Stimulated activated naive B cell treated with anti-CD40 and anti-IgM and Interleukin-4, amounts not matched to agents 10 μg/mL and 1 μg/mL and 100 μg/mL, for 72 hours (primary cell): ENCODE measurements at regions not wholly inside any gene's neighbourhood (a gene's known extent, or its start where the extent isn't known, plus 50 kb on each side); places are given as distances from the start of the nearest gene placed in this dataset.

Source experiments
- ATAC-seq, 2 donors: fragments of 150-1000 bp; cut with Tn5 transposase; replicated peaks; 2 replicates each; pipeline ENCODE4 v1.10.0; 2021; ENCODE audit warnings: moderate library complexity in 1 of 2
- DNase-seq: peaks from one replicate; pipeline ENCODE4 v3.0.0; 2021
- H3K27ac Mint-ChIP-seq: one replicate; pipeline ENCODE4 v1.8.0; 2022; ENCODE audit warnings: mild to moderate bottlenecking, mixed read lengths
- H3K27me3 Mint-ChIP-seq, 2 donors: one replicate each; pipeline ENCODE4 v1.8.0; 2022; ENCODE audit warnings: mixed read lengths in 2 of 2
- H3K36me3 Mint-ChIP-seq, 2 donors: one replicate each; pipeline ENCODE4 v1.8.0; 2022; ENCODE audit warnings: mixed read lengths in 2 of 2, mild to moderate bottlenecking in 1 of 2
- H3K4me1 Mint-ChIP-seq, 2 donors: one replicate each; pipeline ENCODE4 v1.8.0; 2022; ENCODE audit warnings: mixed read lengths in 2 of 2, mild to moderate bottlenecking in 1 of 2
- H3K4me3 Mint-ChIP-seq, 2 donors: one replicate each; pipeline ENCODE4 v1.8.0; 2022; ENCODE audit warnings: mild to moderate bottlenecking in 2 of 2, mixed read lengths in 2 of 2, moderate library complexity in 1 of 2
- H3K9me3 Mint-ChIP-seq, 2 donors: one replicate each; pipeline ENCODE4 v1.8.0; 2022; ENCODE audit warnings: mixed read lengths in 2 of 2, mild to moderate bottlenecking in 1 of 2

GRCh38 chr11:105553025-105553424, 56.8 kb upstream of the GRIA4 start:
- Mint-ChIP-seq H3K27ac (no peak overlapping the region), H3K27me3 (no peaks in the 10 kb centered on the region), H3K4me1 (no peaks in the 10 kb centered on the region), H3K4me3 (no peak overlapping the region), H3K36me3 (no peaks in the 10 kb centered on the region), H3K9me3 (peaks cover 0 to 4% of the 10 kb centered on the region in 2 donors)
- DNase-seq (no peak), ATAC-seq (no peak)

GRCh38 chr11:105548359-105548758, 61.5 kb upstream of the GRIA4 start:
- no peak for ATAC-seq
- H3K4me1 Mint-ChIP-seq = no peaks in the 10 kb centered on the region
- H3K27ac Mint-ChIP-seq = no peak overlapping the region
- peaks cover 0 to 3% of the 10 kb centered on the region in 2 donors for H3K9me3 Mint-ChIP-seq
- H3K4me3 Mint-ChIP-seq = no peak overlapping the region
- no peaks in the 10 kb centered on the region for H3K27me3 Mint-ChIP-seq
- DNase-seq = no peak
- no peaks in the 10 kb centered on the region for H3K36me3 Mint-ChIP-seq

- no peak overlapping the region for H3K27ac Mint-ChIP-seq
Measured at GRCh38 chr11:105538588-105538987, 71.3 kb upstream of the GRIA4 start.

GRCh38 chr11:105537531-105537930, 72.3 kb upstream of the GRIA4 start:
- Mint-ChIP-seq H3K36me3 (no peaks in the 10 kb centered on the region), H3K4me3 (no peak overlapping the region), H3K27me3 (no peaks in the 10 kb centered on the region), H3K4me1 (no peaks in the 10 kb centered on the region), H3K27ac (no peak overlapping the region), H3K9me3 (no peaks in the 10 kb centered on the region)
- ATAC-seq (no peak), DNase-seq (no peak)

More at GRCh38 chr11:105538588-105538987, 71.3 kb upstream of the GRIA4 start:
- H3K9me3 Mint-ChIP-seq = no peaks in the 10 kb centered on the region
- no peaks in the 10 kb centered on the region for H3K4me1 Mint-ChIP-seq
- ATAC-seq (no peak), DNase-seq (no peak)
- no peak overlapping the region for H3K4me3 Mint-ChIP-seq
- H3K36me3 Mint-ChIP-seq = no peaks in the 10 kb centered on the region
- H3K27me3 Mint-ChIP-seq = no peaks in the 10 kb centered on the region

- no peaks in the 10 kb centered on the region for H3K4me1 Mint-ChIP-seq
- ATAC-seq (no peak), DNase-seq (no peak)
- H3K36me3 Mint-ChIP-seq = no peaks in the 10 kb centered on the region
- no peaks in the 10 kb centered on the region for H3K27me3 Mint-ChIP-seq
- peaks cover 0 to 11% of the 10 kb centered on the region in 2 donors for H3K9me3 Mint-ChIP-seq
- H3K4me3 Mint-ChIP-seq = no peak overlapping the region
- H3K27ac Mint-ChIP-seq = no peak overlapping the region
Measured at GRCh38 chr11:105524286-105524685, 85.6 kb upstream of the GRIA4 start.

GRCh38 chr11:105520706-105521345, 89.0 kb upstream of the GRIA4 start:
- ATAC-seq = no peak
- no peak overlapping the region for H3K27ac Mint-ChIP-seq
- H3K36me3 Mint-ChIP-seq = no peaks in the 10 kb centered on the region
- no peak overlapping the region for H3K4me3 Mint-ChIP-seq
- no peaks in the 10 kb centered on the region for H3K27me3 Mint-ChIP-seq
- no peaks in the 10 kb centered on the region for H3K9me3 Mint-ChIP-seq
- DNase-seq = no peak
- no peaks in the 10 kb centered on the region for H3K4me1 Mint-ChIP-seq

- Mint-ChIP-seq H3K36me3 (no peaks in the 10 kb centered on the region), H3K27ac (no peak overlapping the region), H3K4me1 (no peaks in the 10 kb centered on the region), H3K27me3 (no peaks in the 10 kb centered on the region), H3K4me3 (no peak overlapping the region), H3K9me3 (no peaks in the 10 kb centered on the region)
- ATAC-seq = no peak
- DNase-seq = no peak
Measured at GRCh38 chr11:105507496-105508254, 102.2 kb upstream of the GRIA4 start.

GRCh38 chr11:105492010-105492409, 117.9 kb upstream of the GRIA4 start:
- no peak overlapping the region for H3K27ac Mint-ChIP-seq

GRCh38 chr11:105491394-105491793, 118.5 kb upstream of the GRIA4 start:
- H3K4me1 Mint-ChIP-seq = no peaks in the 10 kb centered on the region
- no peak overlapping the region for H3K27ac Mint-ChIP-seq
- DNase-seq (no peak), ATAC-seq (no peak)
- no peaks in the 10 kb centered on the region for H3K27me3 Mint-ChIP-seq
- no peak overlapping the region for H3K4me3 Mint-ChIP-seq
- no peaks in the 10 kb centered on the region for H3K9me3 Mint-ChIP-seq
- no peaks in the 10 kb centered on the region for H3K36me3 Mint-ChIP-seq

More at GRCh38 chr11:105492010-105492409, 117.9 kb upstream of the GRIA4 start:
- Mint-ChIP-seq H3K9me3 (no peaks in the 10 kb centered on the region), H3K36me3 (no peaks in the 10 kb centered on the region), H3K27me3 (no peaks in the 10 kb centered on the region), H3K4me1 (no peaks in the 10 kb centered on the region), H3K4me3 (no peak overlapping the region)
- ATAC-seq = no peak
- no peak for DNase-seq

GRCh38 chr11:105490333-105490732, 119.5 kb upstream of the GRIA4 start:
- ATAC-seq (no peak), DNase-seq (no peak)
- no peaks in the 10 kb centered on the region for H3K36me3 Mint-ChIP-seq
- no peaks in the 10 kb centered on the region for H3K9me3 Mint-ChIP-seq
- no peaks in the 10 kb centered on the region for H3K27me3 Mint-ChIP-seq
- H3K4me1 Mint-ChIP-seq = no peaks in the 10 kb centered on the region
- H3K4me3 Mint-ChIP-seq = no peak overlapping the region
- H3K27ac Mint-ChIP-seq = no peak overlapping the region

- Mint-ChIP-seq H3K4me1 (no peaks in the 10 kb centered on the region), H3K27me3 (no peaks in the 10 kb centered on the region), H3K9me3 (no peaks in the 10 kb centered on the region), H3K36me3 (no peaks in the 10 kb centered on the region), H3K27ac (no peak overlapping the region), H3K4me3 (no peak overlapping the region)
- ATAC-seq (no peak), DNase-seq (no peak)
Measured at GRCh38 chr11:105489446-105489845, 120.4 kb upstream of the GRIA4 start.

GRCh38 chr11:105486929-105487328, 122.9 kb upstream of the GRIA4 start:
- ATAC-seq = no peak
- no peak overlapping the region for H3K4me3 Mint-ChIP-seq
- H3K27ac Mint-ChIP-seq = no peak overlapping the region
- no peaks in the 10 kb centered on the region for H3K36me3 Mint-ChIP-seq
- no peaks in the 10 kb centered on the region for H3K9me3 Mint-ChIP-seq
- no peak for DNase-seq
- H3K4me1 Mint-ChIP-seq = no peaks in the 10 kb centered on the region
- no peaks in the 10 kb centered on the region for H3K27me3 Mint-ChIP-seq

GRCh38 chr11:105469931-105470330, 139.9 kb upstream of the GRIA4 start:
- Mint-ChIP-seq H3K27ac (no peak overlapping the region), H3K4me1 (no peaks in the 10 kb centered on the region), H3K27me3 (no peaks in the 10 kb centered on the region), H3K36me3 (no peaks in the 10 kb centered on the region), H3K4me3 (no peak overlapping the region), H3K9me3 (no peaks in the 10 kb centered on the region)
- ATAC-seq (no peak), DNase-seq (no peak)

GRCh38 chr11:105468154-105468553, 141.7 kb upstream of the GRIA4 start:
- no peak overlapping the region for H3K4me3 Mint-ChIP-seq
- no peaks in the 10 kb centered on the region for H3K27me3 Mint-ChIP-seq
- H3K4me1 Mint-ChIP-seq = no peaks in the 10 kb centered on the region
- no peak for ATAC-seq
- DNase-seq = no peak
- H3K27ac Mint-ChIP-seq = no peak overlapping the region
- no peaks in the 10 kb centered on the region for H3K9me3 Mint-ChIP-seq
- no peaks in the 10 kb centered on the region for H3K36me3 Mint-ChIP-seq

GRCh38 chr11:105466582-105467228, 143.2 kb upstream of the GRIA4 start:
- Mint-ChIP-seq H3K4me1 (no peaks in the 10 kb centered on the region), H3K36me3 (no peaks in the 10 kb centered on the region), H3K27ac (no peak overlapping the region), H3K27me3 (no peaks in the 10 kb centered on the region), H3K9me3 (no peaks in the 10 kb centered on the region), H3K4me3 (no peak overlapping the region)
- no peak for ATAC-seq
- no peak for DNase-seq
